HCT116 (cell line): ENCODE measurements at regions not wholly inside any gene's neighbourhood (a gene's known extent, or its start where the extent isn't known, plus 50 kb on each side); places are given as distances from the start of the nearest gene placed in this dataset.

ENCODE experiments used
- ATAC-seq: fragments of 200-7000 bp; cut with Tn5 transposase; 2 replicates; pipeline ENCODE4 v1.9.1; 2020; ENCODE audit warnings: mild to moderate bottlenecking, moderate library complexity
- BruUV-seq: library from RNA; stranded (reverse); fragments of 400-500 nt; replicated peaks from 2 replicates; lab custom pipeline; 2021; lab: Mats Ljungman, UMichigan
- CTCF ChIA-PET: fragments of 300-600 bp; sonication (Branson Sonifier 250); formaldehyde crosslinking; loops from one replicate; lab custom pipeline; 2021; ENCODE audit warnings: antibody characterized with exemption; lab: Charles Lee
- POLR2A ChIA-PET: fragments of 300-600, 350-600 bp; sonication (Branson Sonifier 250); formaldehyde crosslinking; loops from one replicate; lab custom pipeline; 2021; ENCODE audit warnings: antibody characterized with exemption; lab: Charles Lee
- RAD21 ChIA-PET, 2 experiments: fragments of 300-600 bp; sonication (Branson Sonifier 250); formaldehyde crosslinking; loops; one replicate each; lab custom pipeline; 2023; ENCODE audit warnings: low total read pairs in 2 of 2; ENCODE audit not compliant: uncharacterized antibody in 2 of 2, unreplicated experiment in 2 of 2, low non-redundant PET in 1 of 2; lab: Charles Lee
- DNase-seq: peaks from one replicate; pipeline ENCODE4 v3.0.0-alpha.2; 2010; ENCODE audit warnings: low read depth, low spot score
- H2AFZ ChIP-seq: fragments of 200-600 bp; shearing (Covaris generic), sonication (generic); 2 replicates; pipeline ENCODE4 v1.6.1; 2017; ENCODE audit warnings: low read depth, mixed run types, mixed read lengths, antibody characterized with exemption, low read length; ENCODE audit not compliant: poor library complexity, severe bottlenecking
- H3K27ac ChIP-seq: 2 replicates; pipeline ENCODE4 v1.5.1; 2012; ENCODE audit warnings: low read depth, low read length
- H3K27me3 ChIP-seq: fragments of 200-600 bp; sonication (generic); 2 replicates; pipeline ENCODE4 v1.6.1; 2016; ENCODE audit warnings: mixed run types, low read length, mixed read lengths; ENCODE audit not compliant: insufficient read depth
- H3K36me3 ChIP-seq, 2 experiments: fragments of 200-500 bp in 1 of 2; fragments of 200-600 bp in 1 of 2; sonication (Bioruptor generic) in 1 of 2; sonication (generic) in 1 of 2; 2 replicates each; pipeline versions ENCODE4 v1.5.1 to v1.6.1; 2014 to 2016; ENCODE audit warnings: low read length in 2 of 2, inconsistent platforms in 1 of 2, mixed read lengths in 1 of 2, mixed run types in 1 of 2; ENCODE audit not compliant: insufficient read depth in 2 of 2, control insufficient read depth in 1 of 2
- H3K4me1 ChIP-seq, 2 experiments: fragments of 200-600 bp in 1 of 2; sonication (generic) in 1 of 2; 2 replicates each; pipeline versions ENCODE4 v1.5.1 to v1.6.1; 2012 to 2017; ENCODE audit warnings: low read length in 2 of 2, inconsistent platforms in 1 of 2, mild to moderate bottlenecking in 1 of 2, mixed read lengths in 1 of 2, mixed run types in 1 of 2, moderate library complexity in 1 of 2; ENCODE audit not compliant: insufficient read depth in 2 of 2, control insufficient read depth in 1 of 2
- H3K4me2 ChIP-seq: fragments of 200-600 bp; sonication (generic); 2 replicates; pipeline ENCODE4 v1.6.1; 2017; ENCODE audit warnings: mixed run types, low read length, mixed read lengths
- H3K4me3 ChIP-seq, 2 experiments: fragments of 200-600 bp in 1 of 2; sonication (generic) in 1 of 2; replicated peaks in 1 of 2; 2 replicates each; pipeline ENCODE4 v1.5.1; 2011 to 2016; ENCODE audit warnings: low read length in 2 of 2, control low read depth in 1 of 2, low read depth in 1 of 2, mild to moderate bottlenecking in 1 of 2, mixed read lengths in 1 of 2, mixed run types in 1 of 2
- H3K79me2 ChIP-seq: fragments of 200-600 bp; sonication (generic); 2 replicates; pipeline ENCODE4 v1.6.1; 2017; ENCODE audit warnings: mild to moderate bottlenecking, mixed run types, low read length, moderate library complexity, mixed read lengths; ENCODE audit not compliant: insufficient read depth
- H3K9ac ChIP-seq: fragments of 200-600 bp; sonication (generic); 2 replicates; pipeline ENCODE4 v1.6.1; 2016; ENCODE audit warnings: low read length, mixed read lengths
- H3K9me2 ChIP-seq: fragments of 200-600 bp; sonication (generic), shearing (Covaris generic); 2 replicates; pipeline ENCODE4 v1.6.1; 2017; ENCODE audit warnings: mixed run types, mild to moderate bottlenecking, moderate library complexity; ENCODE audit not compliant: insufficient read depth
- H3K9me3 ChIP-seq, 2 experiments: fragments of 200-500 bp in 1 of 2; fragments of 200-600 bp in 1 of 2; sonication (Bioruptor generic) in 1 of 2; sonication (generic) in 1 of 2; 2 replicates each; pipeline ENCODE4 v1.6.1; 2014 to 2017; ENCODE audit warnings: low read length in 2 of 2, mixed read lengths in 2 of 2, inconsistent platforms in 1 of 2, low read depth in 1 of 2, mild to moderate bottlenecking in 1 of 2, mixed run types in 1 of 2, moderate library complexity in 1 of 2; ENCODE audit not compliant: control insufficient read depth in 1 of 2, insufficient read depth in 1 of 2
- H4K20me1 ChIP-seq: fragments of 200-600 bp; sonication (generic), shearing (Covaris generic); 2 replicates; pipeline ENCODE4 v1.6.1; 2017; ENCODE audit warnings: mixed run types, mild to moderate bottlenecking, moderate library complexity; ENCODE audit not compliant: insufficient read depth
- ATF3 ChIP-seq: IDR thresholded peaks from 2 replicates; pipeline ENCODE4 v1.6.1; 2012
- EGR1 ChIP-seq: IDR thresholded peaks from 2 replicates; pipeline ENCODE4 v1.6.1; 2012; ENCODE audit warnings: low read depth
- POLR2A ChIP-seq: IDR thresholded peaks from 2 replicates; pipeline ENCODE4 v1.7.0; 2011; ENCODE audit warnings: borderline replicate concordance; ENCODE audit not compliant: insufficient read depth, insufficient read length; ENCODE audit errors: extremely low read depth
- POLR2AphosphoS5 ChIP-seq: IDR thresholded peaks from 2 replicates; pipeline ENCODE4 v1.6.1; 2011; ENCODE audit warnings: mild to moderate bottlenecking, low read depth, low read length, moderate library complexity
- RAD21 ChIP-seq: IDR thresholded peaks from 2 replicates; pipeline ENCODE4 v1.6.1; 2012; ENCODE audit warnings: low read depth, mild to moderate bottlenecking
- REST ChIP-seq: IDR thresholded peaks from 2 replicates; pipeline ENCODE4 v1.6.1; 2012; ENCODE audit warnings: low read depth
- SIN3A ChIP-seq: IDR thresholded peaks from 2 replicates; pipeline ENCODE4 v1.6.1; 2012; ENCODE audit warnings: low read depth
- SP1 ChIP-seq: IDR thresholded peaks from 2 replicates; pipeline ENCODE4 v1.6.1; 2012; ENCODE audit warnings: low read depth
- ZBTB33 ChIP-seq: IDR thresholded peaks from 2 replicates; pipeline ENCODE4 v1.6.1; 2011; ENCODE audit warnings: mild to moderate bottlenecking, low read length, moderate library complexity; ENCODE audit not compliant: insufficient replicate concordance; ENCODE audit errors: extremely low read depth
- ZFX ChIP-seq: fragments of 450-650 bp; IDR thresholded peaks from 2 replicates; pipeline ENCODE4 v1.6.1; 2017
- intact Hi-C: fragments of 100-400 bp; cut with micrococcal nuclease; formaldehyde crosslinking; loops from 2 replicates; pipeline ENCODE4 v1.10.0; 2022

GRCh38 chr10:106136175-106136574 is 1028.3 kb downstream of the SORCS1 start:
- no TSS peak for BruUV-seq
- TF ChIP-seq POLR2A (no peak), RAD21 (no peak), ATF3 (no peak), SIN3A (no peak), ZBTB33 (no peak), REST (no peak), ZFX (no peak), SP1 (no peak), EGR1 (no peak), POLR2AphosphoS5 (no peak)
- no peak overlapping the region for H3K27ac ChIP-seq
- H3K79me2 ChIP-seq, result no peaks in the 10 kb centered on the region
- intact Hi-C loops, result no loop called here
- H3K4me1 ChIP-seq, result no peaks in the 10 kb centered on the region
- DNase-seq, result no peak
- ChIA-PET CTCF (no interaction called here), POLR2A (no interaction called here), RAD21 (no interaction called here)
- H4K20me1 ChIP-seq, result no peaks in the 10 kb centered on the region
- no peak overlapping the region for H3K4me2 ChIP-seq
- no peak overlapping the region for H2AFZ ChIP-seq
- H3K36me3 ChIP-seq, result no peaks in the 10 kb centered on the region
- no peaks in the 10 kb centered on the region for H3K9me2 ChIP-seq
- no peak overlapping the region for H3K9ac ChIP-seq
- H3K9me3 ChIP-seq, result peaks cover 23 to 32% of the 10 kb centered on the region in 2 experiments
- H3K4me3 ChIP-seq, result no peak overlapping the region
- no peaks in the 10 kb centered on the region for H3K27me3 ChIP-seq
- no peak for ATAC-seq
